ENCODE measurements at regions not wholly inside any gene's neighbourhood (a gene's known extent, or its start where the extent isn't known, plus 50 kb on each side); places are given as distances from the start of the nearest gene placed in this dataset.

GRCh38 chr2:176753205-176753604 is 459.4 kb upstream of the HNRNPA3 start:
- DNase-seq (ENCODE audit: low read depth in 4 of 4, low spot score in 1 of 4): no peak

GRCh38 chr2:176753752-176754474 is 458.7 kb upstream of the HNRNPA3 start:
- no peak for DNase-seq (ENCODE audit: low read depth in 4 of 4, low spot score in 1 of 4)

DNA sequence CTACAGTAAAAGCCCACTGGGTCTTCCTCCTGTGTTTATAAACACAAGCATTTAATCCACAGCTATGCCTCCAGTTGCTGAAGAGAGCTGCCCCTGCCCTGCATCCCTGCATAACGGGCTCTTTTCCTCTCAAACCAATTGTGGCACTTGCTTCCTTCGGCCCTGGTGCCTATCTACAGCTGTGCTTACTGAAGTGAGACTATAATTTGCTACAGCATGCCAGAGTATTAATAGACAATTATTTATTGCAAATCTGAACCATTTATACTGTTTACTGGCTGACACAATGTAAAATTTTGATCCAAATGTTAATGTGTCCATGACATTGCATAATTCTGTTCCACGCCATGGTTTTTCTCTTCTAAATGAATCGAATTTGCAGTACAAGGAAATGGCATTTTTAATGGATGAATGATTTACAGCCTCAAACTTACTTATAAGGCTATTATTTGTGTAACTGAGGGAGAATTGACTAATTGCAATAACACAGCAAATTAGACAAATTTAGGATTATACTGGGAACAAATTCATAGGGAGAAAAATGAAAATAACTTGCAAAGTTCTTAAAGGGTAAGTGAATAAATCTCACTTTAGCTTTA is 457.0 kb upstream of the HNRNPA3 start:
- DNase-seq (ENCODE audit: low read depth in 4 of 4, low spot score in 1 of 4): no peak

GRCh38 chr2:176758426-176758825 is 454.2 kb upstream of the HNRNPA3 start:
- DNase-seq (ENCODE audit: low read depth in 4 of 4, low spot score in 1 of 4): no peak

DNA sequence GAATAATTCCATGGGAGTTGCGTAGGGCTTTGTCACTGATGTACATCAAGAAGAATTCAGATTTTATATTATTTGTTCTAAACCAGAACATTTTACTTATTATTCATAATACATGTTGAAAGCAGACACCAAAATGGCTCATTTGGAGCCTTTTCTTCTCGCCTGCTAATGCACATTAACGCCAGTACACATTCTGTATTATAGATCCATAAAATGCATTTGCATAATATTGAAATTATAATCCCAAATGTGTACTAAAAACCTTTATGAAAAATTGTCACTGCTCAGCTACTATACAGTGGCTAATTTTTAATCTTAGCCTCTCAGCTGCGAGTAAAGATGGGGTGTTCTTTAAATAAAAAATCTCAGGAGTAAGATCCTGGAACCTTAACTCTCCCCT is 452.2 kb upstream of the HNRNPA3 start:
- DNase-seq (ENCODE audit: low read depth in 4 of 4, low spot score in 1 of 4): no peak

DNA sequence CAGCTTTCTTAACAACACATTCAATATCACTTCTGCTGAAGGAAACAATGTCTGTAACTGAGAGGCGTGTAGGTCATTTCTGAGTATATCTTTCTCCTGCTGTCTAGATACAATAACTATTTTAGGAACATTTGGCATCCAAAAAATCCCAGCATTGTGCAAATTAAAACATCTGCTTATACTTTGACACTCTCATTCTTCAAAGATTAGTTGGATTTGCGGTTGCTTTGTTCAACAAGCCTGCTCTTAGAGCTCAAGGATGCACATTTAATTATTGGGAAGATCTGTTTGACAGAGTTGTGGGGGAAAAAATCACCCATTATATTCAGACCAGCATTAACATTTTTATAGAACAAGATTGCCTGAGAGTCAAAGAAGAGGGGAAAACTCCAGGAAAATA is 449.5 kb upstream of the HNRNPA3 start:
- DNase-seq (ENCODE audit: low read depth in 4 of 4, low spot score in 1 of 4): no peak

- no peak for DNase-seq (ENCODE audit: low read depth in 4 of 4, low spot score in 1 of 4)
These were observed 448.7 kb upstream of the HNRNPA3 start for GRCh38 chr2:176763851-176764404.

GRCh38 chr2:176764921-176765320 is 447.7 kb upstream of the HNRNPA3 start:
- DNase-seq (ENCODE audit: low read depth in 4 of 4, low spot score in 1 of 4): no peak

DNA sequence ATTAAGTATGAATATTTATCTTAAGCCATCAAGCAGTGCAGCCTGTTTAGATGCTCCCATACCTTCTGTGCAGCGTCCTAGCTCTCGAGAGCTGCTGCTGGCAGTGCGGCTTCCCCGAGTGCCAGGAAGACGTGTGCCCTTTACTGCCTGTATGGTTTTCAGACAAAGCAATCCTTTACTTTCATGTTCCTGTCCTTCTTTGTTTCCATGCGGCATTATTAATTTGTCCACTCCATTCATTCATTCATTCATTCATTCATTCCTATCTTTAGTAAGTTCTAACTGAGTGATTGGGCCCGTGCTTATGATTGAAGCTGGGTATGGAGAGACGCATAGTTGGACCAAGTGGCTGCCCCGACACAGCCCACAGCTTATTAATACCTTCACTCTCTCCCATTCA is 446.6 kb upstream of the HNRNPA3 start:
- DNase-seq (ENCODE audit: low read depth in 4 of 4, low spot score in 1 of 4): no peak

DNA sequence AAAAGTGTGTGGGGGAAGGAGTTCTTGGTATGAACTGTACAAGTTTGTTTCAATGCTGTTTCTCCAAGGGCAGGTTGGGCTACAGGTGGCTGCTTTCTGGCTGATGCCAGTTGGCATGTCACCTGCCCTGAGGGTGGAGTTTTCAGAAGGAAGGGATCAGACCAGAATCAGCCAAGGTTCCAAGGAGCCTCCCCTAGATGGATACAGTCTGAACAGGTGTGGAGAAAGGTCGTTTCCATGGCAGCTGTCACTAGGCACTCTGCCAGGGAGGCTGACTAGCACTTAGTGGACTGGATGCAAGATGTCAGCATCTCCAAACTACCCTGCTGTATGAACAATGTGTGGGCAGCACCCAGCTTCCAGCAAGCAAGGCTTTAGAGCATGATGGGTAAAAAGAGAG is 444.4 kb upstream of the HNRNPA3 start:
- no peak for DNase-seq (ENCODE audit: low read depth in 4 of 4, low spot score in 1 of 4)

DNA sequence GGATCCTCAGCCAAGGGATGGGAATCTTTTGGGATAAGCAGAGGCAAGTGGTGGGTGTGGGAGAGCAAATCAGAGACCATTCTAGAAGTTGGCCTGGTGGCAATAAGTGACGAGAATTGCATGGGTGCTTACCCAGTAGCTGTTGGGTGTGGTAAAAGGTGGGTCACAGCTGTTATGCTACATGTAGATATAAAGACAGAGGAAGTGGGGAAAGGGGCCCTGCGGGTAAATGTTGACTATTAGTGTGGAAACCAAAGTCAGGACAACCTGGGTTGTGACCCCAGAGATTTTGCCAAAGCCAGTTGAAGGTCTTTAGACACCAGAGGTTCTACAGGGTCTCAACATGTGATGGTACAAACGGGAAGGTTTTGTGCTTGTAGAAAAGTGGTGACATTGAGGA is 443.6 kb upstream of the HNRNPA3 start:
- no peak for DNase-seq (ENCODE audit: low read depth in 4 of 4, low spot score in 1 of 4)

- no peak for DNase-seq (ENCODE audit: low read depth in 4 of 4, low spot score in 1 of 4)
These were observed 442.9 kb upstream of the HNRNPA3 start for GRCh38 chr2:176769499-176770370.

- DNase-seq (ENCODE audit: low read depth in 4 of 4, low spot score in 1 of 4): no peak
These were observed 439.8 kb upstream of the HNRNPA3 start for GRCh38 chr2:176772816-176773215.

DNA sequence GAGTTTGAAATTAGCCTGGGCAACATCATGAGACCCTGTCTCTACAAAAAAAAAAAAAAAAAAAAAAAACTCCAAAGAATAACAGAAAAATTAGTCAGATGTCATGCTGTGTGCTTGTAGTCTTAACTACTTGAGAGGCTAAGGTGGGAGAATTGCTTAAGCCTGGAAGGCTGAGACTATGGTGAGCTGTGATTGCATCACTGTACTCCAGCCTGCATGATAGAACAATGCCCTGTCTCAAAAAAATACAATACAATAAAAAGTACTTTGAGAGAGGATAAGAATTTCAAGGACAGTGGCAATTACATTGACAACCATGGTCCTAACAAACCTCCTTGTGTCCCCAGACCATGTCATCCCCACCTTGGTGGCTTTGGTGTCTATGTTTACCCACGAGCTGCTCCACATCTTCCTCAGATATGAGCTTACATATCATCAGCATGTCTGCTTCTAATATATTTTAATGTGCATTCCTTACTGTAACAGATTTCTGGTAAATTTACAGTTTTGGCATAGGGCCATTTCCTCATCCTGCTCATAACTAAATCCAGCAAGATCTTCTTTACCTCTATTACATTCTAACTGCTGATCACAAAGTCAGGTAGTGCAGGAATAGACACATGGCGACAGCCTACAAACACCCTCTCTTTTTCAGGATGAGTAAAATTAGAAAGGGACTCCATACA is 437.7 kb upstream of the HNRNPA3 start:
- no peak for DNase-seq (ENCODE audit: low read depth in 4 of 4, low spot score in 1 of 4)

DNA sequence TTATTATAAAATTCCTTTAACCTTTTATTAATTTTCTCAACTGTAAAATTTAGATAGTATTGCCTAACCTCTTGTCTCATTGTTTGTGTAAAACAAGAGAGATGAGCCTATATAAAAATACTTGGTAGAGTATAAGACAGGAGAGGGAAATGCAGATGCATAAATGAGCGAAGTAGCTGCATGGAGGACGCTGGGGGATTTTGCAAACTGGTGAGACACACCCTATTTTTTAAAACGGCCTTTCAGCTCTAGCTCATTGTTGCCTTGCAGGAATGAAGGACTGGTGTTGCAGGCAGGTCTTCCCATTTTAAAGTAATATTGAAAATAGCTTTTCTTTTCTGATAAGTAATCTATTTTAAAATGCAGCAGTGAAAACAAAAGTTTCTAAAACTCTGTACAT is 435.3 kb upstream of the HNRNPA3 start:
- no peak for DNase-seq (ENCODE audit: low read depth in 4 of 4, low spot score in 1 of 4)

DNA sequence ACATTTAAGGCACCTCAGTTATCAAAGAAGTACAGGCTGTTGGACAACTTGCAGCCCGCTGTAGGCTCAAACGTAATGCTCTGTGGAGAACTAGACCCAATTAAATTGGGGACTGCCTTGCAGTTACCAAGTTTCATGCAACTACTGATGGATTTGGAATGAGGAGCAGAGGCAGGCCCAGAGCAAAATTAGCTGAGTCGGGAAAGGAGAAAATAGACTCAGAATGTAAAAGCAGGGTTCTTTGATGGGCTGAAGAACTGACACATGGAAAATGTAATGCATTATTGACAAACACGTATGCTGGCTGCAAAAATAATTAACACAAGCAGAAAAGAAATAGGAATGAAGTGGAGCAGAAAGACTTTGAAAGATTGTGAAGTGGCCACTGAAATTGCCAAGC is 432.7 kb upstream of the HNRNPA3 start:
- no peak for DNase-seq (ENCODE audit: low read depth in 4 of 4, low spot score in 1 of 4)

GRCh38 chr2:176780348-176780747 is 432.2 kb upstream of the HNRNPA3 start:
- DNase-seq (ENCODE audit: low read depth in 4 of 4, low spot score in 1 of 4): no peak

- no peak for DNase-seq (ENCODE audit: low read depth in 4 of 4, low spot score in 1 of 4)
These were observed 430.9 kb upstream of the HNRNPA3 start for GRCh38 chr2:176781570-176782217.

GRCh38 chr2:176784633-176785200 is 427.9 kb upstream of the HNRNPA3 start:
- DNase-seq (ENCODE audit: low read depth in 4 of 4, low spot score in 1 of 4): no peak

DNA sequence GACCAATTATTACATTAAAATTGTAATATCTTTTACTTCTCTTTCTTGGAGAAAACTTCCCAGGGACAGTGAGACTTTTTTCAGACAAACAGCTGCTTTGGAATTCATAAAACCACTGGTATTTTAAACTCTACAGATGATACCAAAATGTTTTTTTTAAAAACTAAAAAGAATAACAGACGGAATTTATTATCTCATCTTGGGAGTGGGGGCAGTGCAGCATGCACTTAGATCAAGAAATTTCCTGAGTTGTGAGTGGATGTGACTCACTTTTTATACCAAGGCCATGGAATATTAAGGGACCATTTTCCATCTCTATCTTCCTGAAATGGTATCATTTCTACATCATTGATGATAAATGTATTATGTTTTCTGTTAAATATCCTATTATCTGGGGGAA is 422.8 kb upstream of the HNRNPA3 start:
- no peak for DNase-seq (ENCODE audit: low read depth in 4 of 4, low spot score in 1 of 4)

All from stimulated activated CD4-positive, alpha-beta T cell treated with anti-CD3 and anti-CD28 coated beads, Interleukin-1b, Interleukin-23, amount 100 ng/mL, for 24 hours (primary cell).